Trophoblast cell (in vitro differentiated cells and primary cell): ENCODE measurements at regions not wholly inside any gene's neighbourhood (a gene's known extent, or its start where the extent isn't known, plus 50 kb on each side); places are given as distances from the start of the nearest gene placed in this dataset.

Experiments
- DNase-seq, 2 donors: peaks; one replicate each; pipeline ENCODE4 v3.0.0-alpha.2; 2016
- H2AFZ ChIP-seq: 2 replicates; pipeline ENCODE4 v1.6.1; 2013; ENCODE audit warnings: low read length, moderate library complexity, mild to moderate bottlenecking; ENCODE audit not compliant: insufficient read depth, poor library complexity
- H2AK5ac ChIP-seq: 2 replicates; pipeline ENCODE4 v1.6.1; 2013; ENCODE audit warnings: mild to moderate bottlenecking, low read length
- H2BK120ac ChIP-seq: 2 replicates; pipeline ENCODE4 v1.6.1; 2013; ENCODE audit warnings: low read length, mild to moderate bottlenecking, moderate library complexity; ENCODE audit not compliant: insufficient read depth, poor library complexity
- H2BK12ac ChIP-seq: 2 replicates; pipeline ENCODE4 v1.6.1; 2013; ENCODE audit warnings: mild to moderate bottlenecking, low read length, moderate library complexity
- H2BK5ac ChIP-seq: 2 replicates; pipeline ENCODE4 v1.6.1; 2013; ENCODE audit warnings: low read length, low read depth, moderate library complexity, mild to moderate bottlenecking; ENCODE audit not compliant: poor library complexity
- H3K14ac ChIP-seq: 2 replicates; pipeline ENCODE4 v1.6.1; 2013; ENCODE audit warnings: mild to moderate bottlenecking, low read length
- H3K18ac ChIP-seq: 2 replicates; pipeline ENCODE4 v1.6.1; 2013; ENCODE audit warnings: mild to moderate bottlenecking, low read length
- H3K23ac ChIP-seq: 2 replicates; pipeline ENCODE4 v1.6.1; 2013; ENCODE audit warnings: low read length
- H3K27ac ChIP-seq: 2 replicates; pipeline ENCODE4 v1.5.1; 2013; ENCODE audit warnings: low read depth, mild to moderate bottlenecking, inconsistent platforms, low read length, moderate library complexity
- H3K27me3 ChIP-seq: 2 replicates; pipeline ENCODE4 v1.6.1; 2013; ENCODE audit warnings: inconsistent platforms, mild to moderate bottlenecking, low read length, moderate library complexity; ENCODE audit not compliant: insufficient read depth
- H3K36me3 ChIP-seq, 2 experiments: 1 replicate in 1 of 2; 2 replicates in 1 of 2; pipeline ENCODE4 v1.6.1; 2013; ENCODE audit warnings: low read length in 2 of 2, mild to moderate bottlenecking in 2 of 2, moderate library complexity in 1 of 2; ENCODE audit not compliant: insufficient read depth in 2 of 2, control insufficient read depth in 1 of 2
- H3K4ac ChIP-seq: 2 replicates; pipeline ENCODE4 v1.6.1; 2013; ENCODE audit warnings: low read depth, mild to moderate bottlenecking, low read length, moderate library complexity
- H3K4me1 ChIP-seq, 2 experiments: 1 replicate in 1 of 2; 2 replicates in 1 of 2; pipeline ENCODE4 v1.6.1; 2013; ENCODE audit warnings: low read length in 2 of 2, mild to moderate bottlenecking in 2 of 2, moderate library complexity in 1 of 2; ENCODE audit not compliant: insufficient read depth in 2 of 2, control insufficient read depth in 1 of 2
- H3K4me2 ChIP-seq: 2 replicates; pipeline ENCODE4 v1.6.1; 2013; ENCODE audit warnings: inconsistent platforms, mild to moderate bottlenecking, low read length, moderate library complexity
- H3K4me3 ChIP-seq: 2 replicates; pipeline ENCODE4 v1.5.1; 2013; ENCODE audit warnings: mild to moderate bottlenecking, low read depth, low read length, inconsistent platforms
- H3K79me1 ChIP-seq: one replicate; pipeline ENCODE4 v1.6.1; 2013; ENCODE audit warnings: low read length
- H3K79me2 ChIP-seq: 2 replicates; pipeline ENCODE4 v1.6.1; 2013; ENCODE audit warnings: low read length, mild to moderate bottlenecking; ENCODE audit not compliant: control insufficient read depth, insufficient read depth, poor library complexity
- H3K9ac ChIP-seq: 2 replicates; pipeline ENCODE4 v1.6.1; 2013; ENCODE audit warnings: mild to moderate bottlenecking, low read length
- H3K9me3 ChIP-seq: 2 replicates; pipeline ENCODE4 v1.6.1; 2013; ENCODE audit warnings: low read depth, mild to moderate bottlenecking, control low read depth, inconsistent platforms, low read length; ENCODE audit not compliant: insufficient read depth
- H4K12ac ChIP-seq: 2 replicates; pipeline ENCODE4 v1.6.1; 2013; ENCODE audit warnings: low read depth, mild to moderate bottlenecking, low read length, moderate library complexity
- H4K8ac ChIP-seq: 2 replicates; pipeline ENCODE4 v1.6.1; 2013; ENCODE audit warnings: low read depth, mild to moderate bottlenecking, low read length, moderate library complexity
- H4K91ac ChIP-seq: one replicate; pipeline ENCODE4 v1.6.1; 2013; ENCODE audit warnings: low read depth, mild to moderate bottlenecking, low read length, moderate library complexity
- WGBS: extraction: QIAGEN DNeasy Blood & Tissue Kit; methylation state at CpG from one replicate; pipeline ENCODE4 v1.1.7; 2013; ENCODE audit warnings: missing lambda C conversion rate; ENCODE audit not compliant: insufficient read length, insufficient coverage; ENCODE audit errors: extremely low coverage; 5-methylcytosine and 5-hydroxymethylcytosine counted together

- Histone ChIP-seq H3K4me1 (no peaks in the 10 kb centered on the region), H3K4me3 (no peak overlapping the region), H3K4me2 (no peak overlapping the region), H3K18ac (no peak overlapping the region), H3K23ac (no peak overlapping the region), H4K8ac (no peak overlapping the region), H3K79me1 (no peaks in the 10 kb centered on the region), H4K12ac (no peak overlapping the region), H3K27me3 (no peaks in the 10 kb centered on the region), H2BK120ac (no peak overlapping the region), H2AFZ (no peak overlapping the region), H2AK5ac (no peak overlapping the region), H3K14ac (no peak overlapping the region), H3K79me2 (no peaks in the 10 kb centered on the region), H3K36me3 (no peaks in the 10 kb centered on the region), H3K27ac (no peak overlapping the region), H2BK5ac (no peak overlapping the region), H4K91ac (no peak overlapping the region), H3K9ac (no peak overlapping the region), H2BK12ac (no peak overlapping the region), H3K9me3 (no peaks in the 10 kb centered on the region), H3K4ac (no peak overlapping the region)
- no CpG with 5 or more reads among the region's 6 CpGs for WGBS
- no peak for DNase-seq
Observed at GRCh38 chr2:118431586-118431985, 343.3 kb downstream of the INSIG2 start.

DNA sequence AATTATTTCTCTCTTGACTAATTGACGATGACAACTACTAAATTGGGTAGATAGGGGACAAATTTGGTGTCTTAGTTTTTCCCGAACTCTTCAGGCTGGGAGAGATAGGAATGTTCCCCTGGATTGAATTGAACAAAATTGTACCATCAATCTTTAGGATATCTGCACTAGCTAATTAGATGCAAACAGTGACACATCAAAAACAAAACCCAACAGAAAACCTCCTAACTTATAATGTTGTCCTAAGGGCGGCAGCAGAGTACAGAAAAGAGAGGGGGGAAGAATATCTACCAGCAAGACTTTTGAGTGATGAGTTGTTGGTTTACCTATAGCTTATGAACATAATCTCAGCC is 342.9 kb downstream of the INSIG2 start:
- Histone ChIP-seq H3K4me2 (no peak overlapping the region), H2BK5ac (no peak overlapping the region), H2AK5ac (no peak overlapping the region), H3K79me2 (no peaks in the 10 kb centered on the region), H4K8ac (no peak overlapping the region), H3K4me3 (no peak overlapping the region), H3K9me3 (no peaks in the 10 kb centered on the region), H3K18ac (no peak overlapping the region), H4K91ac (no peak overlapping the region), H2BK120ac (no peak overlapping the region), H3K23ac (no peak overlapping the region), H2AFZ (no peak overlapping the region), H2BK12ac (no peak overlapping the region), H3K4ac (no peak overlapping the region), H3K4me1 (no peaks in the 10 kb centered on the region), H3K14ac (no peak overlapping the region), H3K79me1 (no peaks in the 10 kb centered on the region), H4K12ac (no peak overlapping the region), H3K27ac (no peak overlapping the region), H3K9ac (no peak overlapping the region), H3K36me3 (no peaks in the 10 kb centered on the region), H3K27me3 (no peaks in the 10 kb centered on the region)
- WGBS, result no CpG with 5 or more reads among the region's 3 CpGs
- no peak for DNase-seq

DNA sequence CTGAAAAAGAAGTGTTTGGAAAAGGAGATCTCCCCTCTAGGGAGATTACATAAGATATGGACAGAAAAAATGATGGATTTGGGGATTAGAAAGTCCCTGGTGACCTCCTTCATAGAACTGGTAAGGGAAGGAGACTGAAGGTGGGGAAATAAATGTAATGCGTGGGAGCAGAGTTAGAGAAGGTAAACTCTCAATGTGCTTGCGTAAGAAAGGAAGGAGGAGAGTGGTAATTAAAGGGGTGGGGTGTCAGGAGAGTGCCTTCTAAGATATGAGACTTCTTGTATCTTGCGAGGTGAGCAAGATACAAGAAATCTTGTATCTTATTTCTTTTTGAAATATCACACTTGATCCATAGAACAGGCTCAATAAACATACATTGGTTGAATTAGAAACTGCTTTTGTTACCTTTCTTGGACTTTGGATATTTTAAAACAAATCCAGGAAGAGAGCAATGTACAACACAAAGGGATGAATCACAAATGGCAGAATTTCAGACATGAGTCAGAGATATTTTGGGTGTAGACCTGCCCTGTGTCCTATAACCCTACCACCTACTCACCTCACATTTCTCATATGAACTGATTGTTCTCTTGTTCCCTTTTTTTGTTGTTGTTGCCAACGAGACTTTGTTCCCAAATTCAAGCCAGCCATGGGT is 342.4 kb downstream of the INSIG2 start:
- no peak overlapping the region for H3K23ac ChIP-seq
- no peak overlapping the region for H2AK5ac ChIP-seq
- H4K91ac ChIP-seq, result no peak overlapping the region
- no peak overlapping the region for H2BK120ac ChIP-seq
- H3K9ac ChIP-seq, result no peak overlapping the region
- no peak overlapping the region for H3K27ac ChIP-seq
- no peaks in the 10 kb centered on the region for H3K79me1 ChIP-seq
- no peaks in the 10 kb centered on the region for H3K79me2 ChIP-seq
- H2BK5ac ChIP-seq, result no peak overlapping the region
- DNase-seq, result no peak
- no peaks in the 10 kb centered on the region for H3K27me3 ChIP-seq
- H3K4ac ChIP-seq, result no peak overlapping the region
- no peak overlapping the region for H3K4me3 ChIP-seq
- H3K9me3 ChIP-seq, result no peaks in the 10 kb centered on the region
- H4K8ac ChIP-seq, result no peak overlapping the region
- no peak overlapping the region for H3K4me2 ChIP-seq
- H3K18ac ChIP-seq, result no peak overlapping the region
- no peaks in the 10 kb centered on the region for H3K4me1 ChIP-seq
- H3K36me3 ChIP-seq, result no peaks in the 10 kb centered on the region
- no peak overlapping the region for H2AFZ ChIP-seq
- H2BK12ac ChIP-seq, result no peak overlapping the region
- WGBS, result 100% methylated on average over 1 of the region's 4 CpGs
- H4K12ac ChIP-seq, result no peak overlapping the region
- no peak overlapping the region for H3K14ac ChIP-seq

DNA sequence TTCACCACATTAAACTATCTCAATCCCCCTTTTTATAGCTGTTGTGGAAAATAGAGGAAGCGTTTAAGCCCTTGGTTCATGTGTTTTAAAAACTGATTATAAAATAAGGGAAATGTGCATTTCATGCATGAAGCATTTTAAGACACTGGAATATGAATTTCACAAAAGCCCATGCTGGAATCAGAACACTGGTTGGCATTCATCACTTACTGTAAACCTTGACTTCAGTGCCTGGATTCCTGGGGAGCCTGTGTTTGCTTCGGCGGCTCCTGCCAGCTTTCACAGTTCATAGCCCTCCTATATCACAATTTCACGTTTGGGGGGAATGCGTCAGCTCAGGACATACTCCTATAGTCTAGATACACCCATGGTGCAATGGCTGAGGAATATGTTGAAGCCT is 336.9 kb downstream of the INSIG2 start:
- H2BK12ac ChIP-seq, result no peak overlapping the region
- H2AFZ ChIP-seq, result no peak overlapping the region
- H3K18ac ChIP-seq, result no peak overlapping the region
- no peak overlapping the region for H2AK5ac ChIP-seq
- H2BK5ac ChIP-seq, result no peak overlapping the region
- H3K4me2 ChIP-seq, result no peak overlapping the region
- H4K8ac ChIP-seq, result no peak overlapping the region
- no peaks in the 10 kb centered on the region for H3K36me3 ChIP-seq
- DNase-seq, result no peak
- H3K79me2 ChIP-seq, result no peaks in the 10 kb centered on the region
- no peak overlapping the region for H3K23ac ChIP-seq
- no peak overlapping the region for H2BK120ac ChIP-seq
- H3K4me1 ChIP-seq, result no peaks in the 10 kb centered on the region
- no peaks in the 10 kb centered on the region for H3K27me3 ChIP-seq
- H4K91ac ChIP-seq, result no peak overlapping the region
- H3K27ac ChIP-seq, result no peak overlapping the region
- H4K12ac ChIP-seq, result no peak overlapping the region
- H3K9ac ChIP-seq, result no peak overlapping the region
- no CpG with 5 or more reads among the region's 5 CpGs for WGBS
- H3K9me3 ChIP-seq, result no peaks in the 10 kb centered on the region
- H3K4me3 ChIP-seq, result no peak overlapping the region
- H3K79me1 ChIP-seq, result no peaks in the 10 kb centered on the region
- no peak overlapping the region for H3K14ac ChIP-seq
- H3K4ac ChIP-seq, result no peak overlapping the region
